ENCODE measurements at regions not wholly inside any gene's neighbourhood (a gene's known extent, or its start where the extent isn't known, plus 50 kb on each side); places are given as distances from the start of the nearest gene placed in this dataset.

- TF ChIP-seq ZBTB33 (CRISPR knock-in tag; IDR thresholded peaks at IDR 0.05) (no peak), MAFF (IDR thresholded peaks at IDR 0.05; ENCODE audit: low read depth, low read length) (no peak), ZMYM3 (CRISPR knock-in tag; IDR thresholded peaks at IDR 0.05) (no peak)
These were observed 399.9 kb upstream of the ADAMTSL1 start for GRCh38 chr9:18074041-18074440.

Measured in HepG2 (cell line).